SK-N-SH (cell line): ENCODE measurements at regions not wholly inside any gene's neighbourhood (a gene's known extent, or its start where the extent isn't known, plus 50 kb on each side); places are given as distances from the start of the nearest gene placed in this dataset.

ENCODE experiments used
- CTCF ChIA-PET: fragments of 300-600, 350-600 bp; formaldehyde crosslinking; extraction: SDS; loops from one replicate; lab custom pipeline; 2021; lab: Yijun Ruan, JAX
- POLR2A ChIA-PET: fragments of 350-600 bp; sonication (Branson Sonifier 250); formaldehyde crosslinking; extraction: SDS; loops from one replicate; lab custom pipeline; 2020; ENCODE audit warnings: antibody characterized with exemption, inconsistent platforms; lab: Yijun Ruan, JAX
- DNase-seq: peaks from one replicate; pipeline ENCODE4 v3.0.0; 2012
- H2AFZ ChIP-seq: fragments of 200-600 bp; sonication (generic); 2 replicates; pipeline ENCODE4 v1.8.1; 2016; ENCODE audit warnings: antibody characterized with exemption, mild to moderate bottlenecking, low read depth
- H3F3A ChIP-seq: fragments of 200-600 bp; sonication (generic); replicated peaks from 2 replicates; pipeline ENCODE3; 2016; ENCODE audit warnings: antibody characterized with exemption, mild to moderate bottlenecking; ENCODE audit not compliant: insufficient read depth
- H3K27ac ChIP-seq, 2 experiments: fragments of 200-500 bp in 1 of 2; fragments of 200-600 bp in 1 of 2; sonication (Bioruptor generic) in 1 of 2; sonication (generic), shearing (Covaris generic) in 1 of 2; 2 replicates each; pipeline versions ENCODE4 v1.5.1 to v1.6.1; 2014 to 2016; ENCODE audit warnings: low read depth in 2 of 2, inconsistent platforms in 1 of 2, low read length in 1 of 2, mild to moderate bottlenecking in 1 of 2, mixed read lengths in 1 of 2
- H3K27me3 ChIP-seq: fragments of 200-600 bp; sonication (generic), shearing (Covaris generic); 2 replicates; pipeline ENCODE4 v1.6.1; 2016; ENCODE audit warnings: mixed run types; ENCODE audit not compliant: insufficient read depth
- H3K36me3 ChIP-seq, 2 experiments: fragments of 200-500 bp in 1 of 2; fragments of 200-600 bp in 1 of 2; sonication (Bioruptor generic) in 1 of 2; sonication (generic) in 1 of 2; replicated peaks in 1 of 2; 2 replicates each; pipeline versions ENCODE3 to v1.5.1; 2014 to 2016; ENCODE audit warnings: low read length in 1 of 2, mild to moderate bottlenecking in 1 of 2; ENCODE audit not compliant: insufficient read depth in 2 of 2, control insufficient read depth in 1 of 2
- H3K4me1 ChIP-seq, 2 experiments: fragments of 200-500 bp in 1 of 2; fragments of 200-600 bp in 1 of 2; sonication (Bioruptor generic) in 1 of 2; sonication (generic), shearing (Covaris generic) in 1 of 2; 2 replicates each; pipeline versions ENCODE4 v1.5.1 to v1.6.1; 2014 to 2016; ENCODE audit warnings: low read depth in 1 of 2, low read length in 1 of 2, mixed run types in 1 of 2; ENCODE audit not compliant: insufficient read depth in 2 of 2, control insufficient read depth in 1 of 2
- H3K4me2 ChIP-seq: fragments of 200-600 bp; sonication (generic), shearing (Covaris generic); 2 replicates; pipeline ENCODE4 v1.6.1; 2017; ENCODE audit warnings: mixed run types
- H3K4me3 ChIP-seq, 2 experiments: fragments of 200-500 bp in 1 of 2; fragments of 200-600 bp in 1 of 2; sonication (Bioruptor generic) in 1 of 2; sonication (generic), shearing (Covaris generic) in 1 of 2; 2 replicates each; pipeline versions ENCODE4 v1.5.1 to v1.8.1; 2014 to 2016; ENCODE audit warnings: low read depth in 2 of 2, inconsistent platforms in 1 of 2, low read length in 1 of 2, mild to moderate bottlenecking in 1 of 2, mixed read lengths in 1 of 2, moderate library complexity in 1 of 2
- H3K79me2 ChIP-seq: fragments of 200-600 bp; sonication (generic); 2 replicates; pipeline ENCODE4 v1.8.1; 2017; ENCODE audit warnings: mild to moderate bottlenecking; ENCODE audit not compliant: insufficient read depth
- H3K9ac ChIP-seq: fragments of 200-600 bp; sonication (generic); 2 replicates; pipeline ENCODE4 v1.6.1; 2017; ENCODE audit warnings: mixed run types
- H3K9me2 ChIP-seq: fragments of 200-600 bp; sonication (generic); 2 replicates; pipeline ENCODE4 v1.6.1; 2017; ENCODE audit warnings: mixed run types
- H3K9me3 ChIP-seq: fragments of 200-600 bp; sonication (generic); 2 replicates; pipeline ENCODE4 v1.6.1; 2017; ENCODE audit warnings: mixed run types, mild to moderate bottlenecking, moderate library complexity
- H4K20me1 ChIP-seq: fragments of 200-600 bp; sonication (generic); 2 replicates; pipeline ENCODE4 v1.6.1; 2017; ENCODE audit warnings: mild to moderate bottlenecking, mixed run types; ENCODE audit not compliant: insufficient read depth
- ELF1 ChIP-seq: IDR thresholded peaks from 2 replicates; pipeline ENCODE4 v1.4.0; 2012
- EP300 ChIP-seq, 2 experiments: IDR thresholded peaks; 2 replicates each; pipeline versions ENCODE4 v1.4.0 to v1.6.1; 2012; ENCODE audit warnings: borderline replicate concordance in 1 of 2, low read depth in 1 of 2, low read length in 1 of 2
- FOXJ3 ChIP-seq: sonication (generic); formaldehyde crosslinking; IDR thresholded peaks from 2 replicates; pipeline ENCODE4 v1.5.1; 2020; ENCODE audit warnings: mild to moderate bottlenecking, missing genetic modification reagents
- GABPA ChIP-seq: IDR thresholded peaks from 2 replicates; pipeline ENCODE4 v1.4.0; 2012; ENCODE audit warnings: low read depth, mild to moderate bottlenecking
- MAX ChIP-seq: IDR thresholded peaks from 2 replicates; pipeline ENCODE4 v1.4.0; 2012; ENCODE audit warnings: low read depth
- MEF2A ChIP-seq: IDR thresholded peaks from 2 replicates; pipeline ENCODE4 v1.4.0; 2012; ENCODE audit warnings: low read depth, borderline replicate concordance
- NFIC ChIP-seq: IDR thresholded peaks from 2 replicates; pipeline ENCODE4 v1.4.0; 2012; ENCODE audit warnings: borderline replicate concordance
- POLR2AphosphoS5 ChIP-seq: IDR thresholded peaks from 2 replicates; pipeline ENCODE4 v1.6.1; 2012; ENCODE audit warnings: low read depth, low read length
- RCOR1 ChIP-seq: fragments of 150-350 bp; IDR thresholded peaks from 2 replicates; pipeline ENCODE4 v1.6.1; 2017; ENCODE audit warnings: antibody characterized with exemption, low read length
- SIN3A ChIP-seq: IDR thresholded peaks from 2 replicates; pipeline ENCODE4 v1.6.1; 2012; ENCODE audit warnings: low read depth, mild to moderate bottlenecking, low read length, moderate library complexity, borderline replicate concordance
- TCF12 ChIP-seq: IDR thresholded peaks from 2 replicates; pipeline ENCODE4 v1.4.0; 2012
- YY1 ChIP-seq: IDR thresholded peaks from 2 replicates; pipeline ENCODE4 v1.4.0; 2012; ENCODE audit warnings: low read depth, mild to moderate bottlenecking
- ZBTB33 ChIP-seq: IDR thresholded peaks from 2 replicates; pipeline ENCODE4 v1.4.0; 2012; ENCODE audit warnings: low read depth, borderline replicate concordance
- WGBS: methylation state at CpG from one replicate; pipeline ENCODE4 v1.1.6; 2017; ENCODE audit warnings: low lambda C conversion rate; 5-methylcytosine and 5-hydroxymethylcytosine counted together
- TF ChIP-seq, protein P1 (sequence below): IDR thresholded peaks from 2 replicates; pipeline ENCODE4 v1.6.1; 2012; ENCODE audit warnings: mild to moderate bottlenecking, low read depth, low read length, moderate library complexity
- TF ChIP-seq, protein P2 (sequence below): IDR thresholded peaks from 2 replicates; pipeline ENCODE4; 2012

DNA sequence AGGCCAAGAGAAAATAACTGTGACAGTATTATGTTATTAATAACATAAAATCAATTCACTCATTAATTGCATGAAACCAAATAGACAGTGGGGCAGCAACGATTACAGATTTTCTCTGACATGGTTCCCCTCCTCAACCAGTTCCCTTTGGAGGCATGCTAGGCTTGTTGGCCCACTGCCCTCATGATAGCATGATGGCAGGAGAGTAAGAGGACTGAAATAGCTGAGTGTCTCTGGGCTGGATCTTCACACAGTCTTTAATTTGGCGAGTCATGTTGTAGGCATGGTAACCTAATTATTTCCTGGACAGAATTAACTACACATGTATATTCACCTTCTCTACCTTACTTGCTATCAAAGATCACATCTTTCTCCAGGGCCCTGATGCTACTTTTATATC, 266.2 kb upstream of the PELI2 start:
- H3K4me1 ChIP-seq: no peaks in the 10 kb centered on the region; a peak in 1 of 4 replicates
- no peak for TF ChIP-seq MAX
- no peak for TF ChIP-seq NFIC
- no peaks in the 10 kb centered on the region for H3K9me2 ChIP-seq
- no peaks in the 10 kb centered on the region for H3F3A ChIP-seq
- H3K9ac ChIP-seq: no peak overlapping the region
- no peak overlapping the region for H3K27ac ChIP-seq
- WGBS: 10% methylated on average over 2 of the region's 2 CpGs
- no peaks in the 10 kb centered on the region for H3K9me3 ChIP-seq
- no peak overlapping the region for H3K4me2 ChIP-seq
- no peak overlapping the region for H3K4me3 ChIP-seq
- H2AFZ ChIP-seq: no peak overlapping the region
- no peaks in the 10 kb centered on the region for H3K36me3 ChIP-seq
- no peaks in the 10 kb centered on the region for H4K20me1 ChIP-seq
- ChIA-PET POLR2A (no interaction called here), CTCF (no interaction called here)
- no peaks in the 10 kb centered on the region for H3K79me2 ChIP-seq
- H3K27me3 ChIP-seq: no peaks in the 10 kb centered on the region
- no peak for DNase-seq

DNA sequence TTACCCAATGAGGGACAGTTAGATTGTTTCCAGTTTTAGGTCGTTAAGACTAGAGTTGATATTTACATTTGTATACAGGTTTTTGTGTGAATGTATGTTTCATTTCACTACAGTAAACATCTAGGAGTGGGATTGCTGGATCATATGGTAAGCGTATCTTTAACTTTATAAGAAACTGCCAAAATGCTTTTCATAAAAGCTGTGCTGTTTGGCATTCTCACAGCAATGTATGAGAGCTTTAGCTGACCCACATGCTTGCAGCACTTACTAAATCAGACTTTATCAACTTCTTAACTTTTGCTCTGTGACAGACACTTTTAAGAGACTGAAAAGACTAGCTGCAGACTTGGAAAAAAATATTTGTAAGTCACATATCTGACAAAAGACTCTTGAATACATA, 262.5 kb upstream of the PELI2 start:
- 11% methylated on average over 2 of the region's 2 CpGs for WGBS
- no peaks in the 10 kb centered on the region for H4K20me1 ChIP-seq
- POLR2A ChIA-PET: no interaction called here
- H3K9me3 ChIP-seq: no peaks in the 10 kb centered on the region
- H3K4me2 ChIP-seq: no peak overlapping the region
- TF ChIP-seq RCOR1: no peak
- TF ChIP-seq GABPA: no peak
- no peak for TF ChIP-seq YY1
- TF ChIP-seq EP300 (IDR thresholded peaks at IDR 0.05; ENCODE audit: borderline replicate concordance in 1 of 2, low read depth in 1 of 2, low read length in 1 of 2): no peak
- no peak for TF ChIP-seq MEF2A
- TF ChIP-seq POLR2AphosphoS5: no peak
- TF ChIP-seq, all 33 proteins: peak for 0
- H3K4me1 ChIP-seq: no peaks in the 10 kb centered on the region
- CTCF ChIA-PET: no interaction called here
- no peaks in the 10 kb centered on the region for H3K36me3 ChIP-seq
- no peak overlapping the region for H3K4me3 ChIP-seq
- no peaks in the 10 kb centered on the region for H3K79me2 ChIP-seq
- H3F3A ChIP-seq: no peaks in the 10 kb centered on the region
- H3K9me2 ChIP-seq: no peaks in the 10 kb centered on the region
- H3K9ac ChIP-seq: no peak overlapping the region
- no peak overlapping the region for H3K27ac ChIP-seq
- DNase-seq: no peak
- no peak overlapping the region for H2AFZ ChIP-seq
- H3K27me3 ChIP-seq: no peaks in the 10 kb centered on the region

GRCh38 chr14:55858604-55859003, 259.6 kb upstream of the PELI2 start:
- H3K4me1 ChIP-seq: no peaks in the 10 kb centered on the region
- no peak overlapping the region for H3K9ac ChIP-seq
- no peaks in the 10 kb centered on the region for H3K9me3 ChIP-seq
- no peak for TF ChIP-seq EP300 (IDR thresholded peaks at IDR 0.05; ENCODE audit: borderline replicate concordance in 1 of 2, low read depth in 1 of 2, low read length in 1 of 2)
- TF ChIP-seq ZBTB33: no peak
- TF ChIP-seq MEF2A: no peak
- TF ChIP-seq, protein P1, sequence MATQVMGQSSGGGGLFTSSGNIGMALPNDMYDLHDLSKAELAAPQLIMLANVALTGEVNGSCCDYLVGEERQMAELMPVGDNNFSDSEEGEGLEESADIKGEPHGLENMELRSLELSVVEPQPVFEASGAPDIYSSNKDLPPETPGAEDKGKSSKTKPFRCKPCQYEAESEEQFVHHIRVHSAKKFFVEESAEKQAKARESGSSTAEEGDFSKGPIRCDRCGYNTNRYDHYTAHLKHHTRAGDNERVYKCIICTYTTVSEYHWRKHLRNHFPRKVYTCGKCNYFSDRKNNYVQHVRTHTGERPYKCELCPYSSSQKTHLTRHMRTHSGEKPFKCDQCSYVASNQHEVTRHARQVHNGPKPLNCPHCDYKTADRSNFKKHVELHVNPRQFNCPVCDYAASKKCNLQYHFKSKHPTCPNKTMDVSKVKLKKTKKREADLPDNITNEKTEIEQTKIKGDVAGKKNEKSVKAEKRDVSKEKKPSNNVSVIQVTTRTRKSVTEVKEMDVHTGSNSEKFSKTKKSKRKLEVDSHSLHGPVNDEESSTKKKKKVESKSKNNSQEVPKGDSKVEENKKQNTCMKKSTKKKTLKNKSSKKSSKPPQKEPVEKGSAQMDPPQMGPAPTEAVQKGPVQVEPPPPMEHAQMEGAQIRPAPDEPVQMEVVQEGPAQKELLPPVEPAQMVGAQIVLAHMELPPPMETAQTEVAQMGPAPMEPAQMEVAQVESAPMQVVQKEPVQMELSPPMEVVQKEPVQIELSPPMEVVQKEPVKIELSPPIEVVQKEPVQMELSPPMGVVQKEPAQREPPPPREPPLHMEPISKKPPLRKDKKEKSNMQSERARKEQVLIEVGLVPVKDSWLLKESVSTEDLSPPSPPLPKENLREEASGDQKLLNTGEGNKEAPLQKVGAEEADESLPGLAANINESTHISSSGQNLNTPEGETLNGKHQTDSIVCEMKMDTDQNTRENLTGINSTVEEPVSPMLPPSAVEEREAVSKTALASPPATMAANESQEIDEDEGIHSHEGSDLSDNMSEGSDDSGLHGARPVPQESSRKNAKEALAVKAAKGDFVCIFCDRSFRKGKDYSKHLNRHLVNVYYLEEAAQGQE: no peak
- TF ChIP-seq ELF1: no peak
- TF ChIP-seq SIN3A: no peak
- TF ChIP-seq, protein P2, sequence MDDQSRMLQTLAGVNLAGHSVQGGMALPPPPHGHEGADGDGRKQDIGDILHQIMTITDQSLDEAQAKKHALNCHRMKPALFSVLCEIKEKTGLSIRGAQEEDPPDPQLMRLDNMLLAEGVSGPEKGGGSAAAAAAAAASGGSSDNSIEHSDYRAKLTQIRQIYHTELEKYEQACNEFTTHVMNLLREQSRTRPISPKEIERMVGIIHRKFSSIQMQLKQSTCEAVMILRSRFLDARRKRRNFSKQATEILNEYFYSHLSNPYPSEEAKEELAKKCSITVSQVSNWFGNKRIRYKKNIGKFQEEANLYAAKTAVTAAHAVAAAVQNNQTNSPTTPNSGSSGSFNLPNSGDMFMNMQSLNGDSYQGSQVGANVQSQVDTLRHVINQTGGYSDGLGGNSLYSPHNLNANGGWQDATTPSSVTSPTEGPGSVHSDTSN: no peak
- no peak for TF ChIP-seq FOXJ3 (CRISPR knock-in tag)
- TF ChIP-seq TCF12: no peak
- no peak for TF ChIP-seq MAX
- no peak for TF ChIP-seq NFIC
- no peak overlapping the region for H3K27ac ChIP-seq
- ChIA-PET CTCF (no interaction called here), POLR2A (no interaction called here)
- H3K36me3 ChIP-seq: no peaks in the 10 kb centered on the region
- no peak for DNase-seq
- no peaks in the 10 kb centered on the region for H3K79me2 ChIP-seq
- H3K4me3 ChIP-seq: no peak overlapping the region
- WGBS: 11% methylated on average over 2 of the region's 2 CpGs
- no peaks in the 10 kb centered on the region for H3K27me3 ChIP-seq
- H3K9me2 ChIP-seq: no peaks in the 10 kb centered on the region
- no peaks in the 10 kb centered on the region for H3F3A ChIP-seq
- H4K20me1 ChIP-seq: no peaks in the 10 kb centered on the region
- no peak overlapping the region for H2AFZ ChIP-seq
- no peak overlapping the region for H3K4me2 ChIP-seq
